Colonic mucosa (tissue), 4 donors: ENCODE measurements at regions not wholly inside any gene's neighbourhood (a gene's known extent, or its start where the extent isn't known, plus 50 kb on each side); places are given as distances from the start of the nearest gene placed in this dataset.

Source experiments
- DNase-seq: peaks from one replicate; pipeline ENCODE4 v3.0.0-alpha.2; 2020
- H3K27ac ChIP-seq: fragments of 200-600 bp; one replicate; pipeline ENCODE4 v1.8.0; 2021
- H3K27me3 ChIP-seq: fragments of 200-600 bp; one replicate; pipeline ENCODE4 v1.8.0; 2021
- H3K36me3 ChIP-seq: fragments of 200-600 bp; one replicate; pipeline ENCODE4 v1.8.0; 2021
- H3K4me1 ChIP-seq: fragments of 200-600 bp; one replicate; pipeline ENCODE4 v1.8.0; 2021; ENCODE audit warnings: mild to moderate bottlenecking
- H3K4me3 ChIP-seq: fragments of 200-600 bp; one replicate; pipeline ENCODE4 v1.8.0; 2021
- H3K9ac ChIP-seq, 2 donors: one replicate each; pipeline ENCODE4 v1.7.0; 2013; ENCODE audit warnings: control low read depth in 2 of 2, low read depth in 2 of 2, low read length in 2 of 2
- H3K9me3 ChIP-seq: fragments of 200-600 bp; one replicate; pipeline ENCODE4 v1.8.0; 2021
- CTCF ChIP-seq: fragments of 200-600 bp; IDR thresholded peaks from one replicate; pipeline ENCODE4 v1.8.0; 2022; ENCODE audit warnings: antibody characterized with exemption, mild to moderate bottlenecking
- intact Hi-C: fragments of 100-400 bp; cut with DNase I; formaldehyde crosslinking; loops from one replicate; pipeline ENCODE4 v1.14.1; 2022
- donor health status: healthy.
- donor health status: DM: no; HTN: no; CAD: no.
- donor health status: DM: no; HTN: no; CAD: no.

DNA sequence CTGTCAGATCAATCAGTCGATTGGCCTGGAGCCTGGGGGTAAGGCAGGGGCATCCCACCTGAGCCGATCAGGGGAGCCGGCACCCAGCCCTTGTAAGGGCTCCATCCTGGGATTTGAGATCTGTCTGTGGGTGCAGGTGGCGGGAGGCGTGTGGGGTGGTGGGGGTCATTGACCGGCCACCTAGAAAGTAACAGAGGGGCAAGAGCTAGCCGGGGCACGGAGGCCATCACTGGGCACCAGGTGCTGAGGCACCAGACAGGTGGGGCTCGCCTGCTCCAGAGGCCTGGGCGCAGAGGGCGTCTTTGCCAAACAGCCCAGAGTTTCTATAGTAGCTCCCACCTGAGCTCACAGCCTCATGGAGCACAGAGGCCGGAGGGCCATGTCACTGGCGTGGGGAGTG, 55.5 kb upstream of the ADGRA1 start:
- H3K27ac ChIP-seq = no peak overlapping the region
- H3K4me3 ChIP-seq = no peak overlapping the region
- H3K9ac ChIP-seq = no peak overlapping the region
- intact Hi-C loops = no loop called here
- no peaks in the 10 kb centered on the region for H3K9me3 ChIP-seq
- DNase-seq = no peak
- H3K36me3 ChIP-seq = no peaks in the 10 kb centered on the region
- H3K4me1 ChIP-seq = no peaks in the 10 kb centered on the region
- TF ChIP-seq CTCF = no peak
- H3K27me3 ChIP-seq = no peaks in the 10 kb centered on the region

DNA sequence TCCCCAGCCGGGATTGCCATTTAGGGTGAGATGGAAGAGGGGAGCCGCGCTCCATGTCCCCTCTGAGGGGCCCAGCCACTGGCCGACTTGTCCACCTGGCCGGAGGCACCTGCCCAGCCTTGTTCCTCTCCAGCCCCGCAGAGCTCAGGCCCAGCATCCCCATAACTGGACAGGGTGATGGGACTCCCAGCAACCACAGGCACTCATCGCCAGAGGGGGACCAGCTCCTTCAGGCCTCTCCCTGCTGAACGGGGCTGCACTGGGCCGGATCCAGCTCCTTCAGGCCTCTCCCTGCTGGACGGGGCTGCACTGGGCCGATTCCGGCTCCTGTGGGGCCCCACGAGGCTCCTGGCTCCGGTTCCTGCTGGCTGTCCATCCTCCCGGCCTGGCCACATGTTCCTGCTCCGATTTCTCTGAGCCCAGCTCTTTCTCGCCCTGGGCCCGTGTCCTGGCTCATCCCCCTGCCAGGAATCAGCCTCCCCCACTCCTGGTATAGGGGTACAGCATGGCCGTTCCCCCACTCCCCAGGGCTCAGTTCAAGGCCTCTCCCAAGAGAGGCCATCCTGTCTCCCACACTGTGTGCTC, 56.1 kb upstream of the ADGRA1 start:
- Histone ChIP-seq H3K9me3 (no peaks in the 10 kb centered on the region), H3K4me3 (no peak overlapping the region), H3K27ac (no peak overlapping the region), H3K9ac (no peak overlapping the region), H3K4me1 (no peaks in the 10 kb centered on the region), H3K36me3 (no peaks in the 10 kb centered on the region), H3K27me3 (no peaks in the 10 kb centered on the region)
- DNase-seq = no peak
- no peak for TF ChIP-seq CTCF
- intact Hi-C loops = no loop called here

DNA sequence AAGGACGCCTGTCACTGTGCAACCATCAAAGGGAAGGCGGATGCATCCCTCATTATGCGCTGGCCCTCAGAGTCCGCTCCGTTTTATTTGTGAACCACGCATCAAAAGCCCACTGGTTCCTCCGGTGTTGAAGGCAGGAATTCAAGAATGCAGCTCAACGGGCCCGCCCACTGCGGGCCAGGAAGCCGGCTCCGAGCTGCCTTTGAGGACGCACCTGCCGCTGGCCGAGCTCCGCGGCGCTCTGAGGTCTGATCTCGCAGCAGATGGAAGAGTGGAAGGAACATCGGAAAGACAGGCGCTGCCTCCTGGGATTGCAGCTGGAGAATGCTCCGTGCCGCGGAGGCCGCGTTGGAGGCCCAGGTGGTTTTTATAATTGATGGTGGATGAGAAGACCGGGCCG, 56.9 kb upstream of the ADGRA1 start:
- no peak for TF ChIP-seq CTCF
- H3K4me3 ChIP-seq = no peak overlapping the region
- no peaks in the 10 kb centered on the region for H3K9me3 ChIP-seq
- intact Hi-C loops = no loop called here
- H3K4me1 ChIP-seq = no peaks in the 10 kb centered on the region
- no peak for DNase-seq
- H3K27ac ChIP-seq = no peak overlapping the region
- no peaks in the 10 kb centered on the region for H3K27me3 ChIP-seq
- H3K36me3 ChIP-seq = no peaks in the 10 kb centered on the region
- H3K9ac ChIP-seq = no peak overlapping the region

DNA sequence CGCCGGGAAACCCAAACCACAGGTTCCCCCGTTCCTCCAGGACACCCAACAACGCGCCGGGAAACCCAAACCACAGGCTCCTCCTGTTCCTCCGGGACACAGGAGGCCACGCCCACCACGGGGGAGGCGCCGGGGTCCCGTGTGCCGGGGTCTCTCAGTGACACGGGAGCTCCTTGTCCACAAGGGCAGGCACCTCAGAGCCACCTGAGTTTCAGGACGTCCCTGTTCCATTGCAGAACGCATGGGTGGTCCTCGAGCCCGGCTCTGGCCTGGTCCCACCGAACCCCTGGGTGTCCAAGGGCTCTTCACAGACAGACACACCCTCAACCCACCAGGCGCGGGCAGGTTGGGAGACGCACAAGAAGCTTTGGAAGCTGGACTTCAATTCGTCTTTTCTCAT, 57.6 kb upstream of the ADGRA1 start:
- TF ChIP-seq CTCF = no peak
- no peaks in the 10 kb centered on the region for H3K4me1 ChIP-seq
- H3K9ac ChIP-seq = no peak overlapping the region
- H3K9me3 ChIP-seq = no peaks in the 10 kb centered on the region
- no peak for DNase-seq
- no peaks in the 10 kb centered on the region for H3K27me3 ChIP-seq
- no peak overlapping the region for H3K4me3 ChIP-seq
- intact Hi-C loops = no loop called here
- H3K27ac ChIP-seq = no peak overlapping the region
- no peaks in the 10 kb centered on the region for H3K36me3 ChIP-seq

DNA sequence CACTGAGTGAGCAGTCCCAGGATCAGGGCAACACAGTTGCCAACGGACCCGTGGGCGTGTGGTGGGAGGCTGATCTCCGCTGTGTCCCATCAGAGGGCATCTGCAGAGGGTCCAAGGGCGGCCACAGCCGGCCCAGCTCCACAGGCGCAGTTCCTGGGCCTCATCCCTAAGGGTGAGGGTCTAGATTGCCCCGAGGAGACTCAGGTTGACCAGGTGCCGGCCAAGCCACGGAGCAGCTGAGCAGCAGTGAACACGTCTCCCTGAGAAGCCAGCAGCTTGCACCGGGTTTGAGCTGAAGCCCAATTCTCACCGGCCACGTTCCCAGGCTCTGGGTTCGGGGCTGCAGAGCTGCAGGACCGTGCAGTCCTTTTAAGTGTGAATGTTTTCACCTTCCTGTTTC, 58.8 kb upstream of the ADGRA1 start:
- Histone ChIP-seq H3K36me3 (no peaks in the 10 kb centered on the region), H3K27me3 (no peaks in the 10 kb centered on the region), H3K4me1 (no peaks in the 10 kb centered on the region), H3K27ac (no peak overlapping the region), H3K9ac (no peak overlapping the region), H3K9me3 (no peaks in the 10 kb centered on the region), H3K4me3 (no peak overlapping the region)
- no peak for DNase-seq
- no peak for TF ChIP-seq CTCF
- intact Hi-C loops = no loop called here

DNA sequence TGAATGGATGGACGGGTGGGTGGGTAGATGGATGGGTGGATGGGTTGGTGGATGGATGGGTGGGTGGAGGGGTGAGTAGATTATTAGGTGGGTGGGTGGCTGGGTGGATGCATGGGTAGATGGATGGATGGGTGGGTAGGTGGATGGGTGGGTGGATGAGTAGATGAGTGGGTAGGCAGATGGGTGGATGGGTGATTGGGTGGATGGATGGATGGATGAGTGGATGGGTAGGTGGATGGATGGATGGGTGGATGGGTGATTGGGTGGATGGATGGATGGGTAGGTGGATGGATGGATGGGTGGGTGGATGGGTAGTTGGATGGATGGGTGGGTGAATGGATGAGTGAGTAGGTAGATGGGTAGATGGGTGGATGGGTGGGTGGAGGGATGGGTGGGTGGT, 59.6 kb upstream of the ADGRA1 start:
- H3K4me3 ChIP-seq = no peak overlapping the region
- no peak for TF ChIP-seq CTCF
- no peaks in the 10 kb centered on the region for H3K27me3 ChIP-seq
- no peaks in the 10 kb centered on the region for H3K36me3 ChIP-seq
- no peak overlapping the region for H3K27ac ChIP-seq
- no peak overlapping the region for H3K9ac ChIP-seq
- no peak for DNase-seq
- H3K9me3 ChIP-seq = no peaks in the 10 kb centered on the region
- intact Hi-C loops = no loop called here
- H3K4me1 ChIP-seq = no peaks in the 10 kb centered on the region
